Neural crest cell (in vitro differentiated cells): ENCODE measurements at regions not wholly inside any gene's neighbourhood (a gene's known extent, or its start where the extent isn't known, plus 50 kb on each side); places are given as distances from the start of the nearest gene placed in this dataset.

Source experiments
- DNase-seq: peaks from one replicate; pipeline ENCODE4 v3.0.0; 2021; ENCODE audit warnings: low read depth, mixed read lengths, low spot score
- H3K27ac Mint-ChIP-seq: one replicate; pipeline ENCODE4 v1.8.0; 2021; ENCODE audit warnings: mild to moderate bottlenecking, mixed read lengths; ENCODE audit not compliant: unreplicated experiment
- H3K27me3 Mint-ChIP-seq: 2 replicates; pipeline ENCODE4 v1.8.0; 2021; ENCODE audit warnings: low read depth, mild to moderate bottlenecking, mixed read lengths
- H3K36me3 Mint-ChIP-seq: 2 replicates; pipeline ENCODE4 v1.8.0; 2021; ENCODE audit warnings: low read depth, mild to moderate bottlenecking, mixed read lengths
- H3K4me1 Mint-ChIP-seq: 2 replicates; pipeline ENCODE4 v1.8.0; 2021; ENCODE audit warnings: mixed read lengths
- H3K4me3 Mint-ChIP-seq: one replicate; pipeline ENCODE4 v1.8.0; 2021; ENCODE audit warnings: mild to moderate bottlenecking, mixed read lengths
- H3K9me3 Mint-ChIP-seq: 2 replicates; pipeline ENCODE4 v1.8.0; 2021; ENCODE audit warnings: mixed read lengths
- TF ChIP-seq, protein P1 (sequence below): fragments of 200-600 bp; sonication (generic); conservative IDR thresholded peaks from 2 replicates; pipeline ENCODE4 v1.5.0; 2021; ENCODE audit warnings: antibody characterized with exemption, mild to moderate bottlenecking

DNA sequence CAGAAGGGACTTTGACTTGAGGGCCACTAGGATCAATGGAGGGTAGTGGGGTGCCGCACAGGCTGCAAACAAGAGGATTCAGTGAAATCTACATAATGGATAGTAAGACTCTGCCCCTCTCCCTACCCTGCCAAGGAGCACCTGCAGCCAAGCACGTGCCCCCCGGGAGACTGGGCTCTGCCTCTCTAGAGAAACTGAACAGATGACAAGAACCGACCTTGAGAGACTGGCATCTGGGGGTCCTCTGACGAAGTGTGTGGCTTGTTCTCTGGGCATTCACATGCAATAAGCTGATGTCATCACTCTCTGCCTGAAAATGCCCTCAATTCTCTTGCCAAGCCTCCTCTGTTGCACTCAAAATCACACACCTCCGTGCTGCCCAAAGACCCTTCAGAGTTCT lies 132.3 kb downstream of the FAM43A start:
- Mint-ChIP-seq H3K4me3 (no peak overlapping the region), H3K36me3 (no peaks in the 10 kb centered on the region)

DNA sequence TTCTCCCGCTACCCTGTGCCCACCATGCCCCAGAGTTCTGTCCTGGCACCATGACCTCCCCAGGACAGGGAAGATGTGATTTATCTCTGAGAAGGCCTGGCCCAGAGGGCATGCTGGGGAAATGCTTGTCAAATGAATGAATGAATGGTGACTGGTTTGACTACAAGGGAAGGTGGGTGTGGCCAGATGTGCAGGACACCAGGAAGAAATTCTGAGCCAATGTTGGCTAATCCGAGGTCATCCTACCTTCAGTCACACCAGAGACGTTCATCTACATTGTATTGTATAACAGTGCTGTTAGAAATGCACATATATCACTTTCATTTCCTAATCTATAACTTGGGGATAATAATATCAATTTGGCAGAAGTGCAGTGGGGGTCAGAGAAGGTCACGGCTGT lies 138.4 kb downstream of the FAM43A start:
- DNase-seq: no peak
- Mint-ChIP-seq H3K27me3 (peaks cover 3% of the 10 kb centered on the region), H3K36me3 (no peaks in the 10 kb centered on the region), H3K27ac (peak overlapping the region; percentile 43), H3K4me3 (no peak overlapping the region), H3K4me1 (no peaks in the 10 kb centered on the region), H3K9me3 (peaks cover 2% of the 10 kb centered on the region)
- TF ChIP-seq, protein P1, sequence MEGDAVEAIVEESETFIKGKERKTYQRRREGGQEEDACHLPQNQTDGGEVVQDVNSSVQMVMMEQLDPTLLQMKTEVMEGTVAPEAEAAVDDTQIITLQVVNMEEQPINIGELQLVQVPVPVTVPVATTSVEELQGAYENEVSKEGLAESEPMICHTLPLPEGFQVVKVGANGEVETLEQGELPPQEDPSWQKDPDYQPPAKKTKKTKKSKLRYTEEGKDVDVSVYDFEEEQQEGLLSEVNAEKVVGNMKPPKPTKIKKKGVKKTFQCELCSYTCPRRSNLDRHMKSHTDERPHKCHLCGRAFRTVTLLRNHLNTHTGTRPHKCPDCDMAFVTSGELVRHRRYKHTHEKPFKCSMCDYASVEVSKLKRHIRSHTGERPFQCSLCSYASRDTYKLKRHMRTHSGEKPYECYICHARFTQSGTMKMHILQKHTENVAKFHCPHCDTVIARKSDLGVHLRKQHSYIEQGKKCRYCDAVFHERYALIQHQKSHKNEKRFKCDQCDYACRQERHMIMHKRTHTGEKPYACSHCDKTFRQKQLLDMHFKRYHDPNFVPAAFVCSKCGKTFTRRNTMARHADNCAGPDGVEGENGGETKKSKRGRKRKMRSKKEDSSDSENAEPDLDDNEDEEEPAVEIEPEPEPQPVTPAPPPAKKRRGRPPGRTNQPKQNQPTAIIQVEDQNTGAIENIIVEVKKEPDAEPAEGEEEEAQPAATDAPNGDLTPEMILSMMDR: no peak

More for the DNA sequence above, 132.3 kb downstream of the FAM43A start:
- H3K27ac Mint-ChIP-seq: no peak overlapping the region
- H3K4me1 Mint-ChIP-seq: no peaks in the 10 kb centered on the region
- no peaks in the 10 kb centered on the region for H3K27me3 Mint-ChIP-seq
- TF ChIP-seq, protein P1: no peak
- H3K9me3 Mint-ChIP-seq: no peaks in the 10 kb centered on the region
- DNase-seq: no peak

DNA sequence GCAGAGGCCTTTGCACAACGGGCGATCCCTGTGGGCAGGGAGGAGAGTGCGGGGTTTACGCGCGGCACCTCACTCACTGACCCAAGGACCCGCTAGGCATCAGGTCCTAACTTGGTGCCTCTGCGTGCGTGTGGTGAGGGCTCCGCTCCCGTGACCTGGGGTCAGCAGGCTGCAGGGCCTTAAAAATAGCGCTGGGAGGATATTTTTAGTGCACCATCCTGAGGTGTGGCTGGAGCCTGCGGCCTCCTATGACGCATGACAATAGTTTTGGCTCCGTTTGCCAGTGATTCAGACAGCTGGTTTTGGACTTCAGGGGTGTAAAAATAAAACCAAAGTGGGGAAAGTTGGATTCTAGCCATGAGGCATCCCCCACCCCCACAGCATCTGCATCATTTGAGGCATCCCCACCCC lies 139.0 kb downstream of the FAM43A start:
- H3K27ac Mint-ChIP-seq: no peak overlapping the region
- peaks cover 2% of the 10 kb centered on the region for H3K9me3 Mint-ChIP-seq

DNA sequence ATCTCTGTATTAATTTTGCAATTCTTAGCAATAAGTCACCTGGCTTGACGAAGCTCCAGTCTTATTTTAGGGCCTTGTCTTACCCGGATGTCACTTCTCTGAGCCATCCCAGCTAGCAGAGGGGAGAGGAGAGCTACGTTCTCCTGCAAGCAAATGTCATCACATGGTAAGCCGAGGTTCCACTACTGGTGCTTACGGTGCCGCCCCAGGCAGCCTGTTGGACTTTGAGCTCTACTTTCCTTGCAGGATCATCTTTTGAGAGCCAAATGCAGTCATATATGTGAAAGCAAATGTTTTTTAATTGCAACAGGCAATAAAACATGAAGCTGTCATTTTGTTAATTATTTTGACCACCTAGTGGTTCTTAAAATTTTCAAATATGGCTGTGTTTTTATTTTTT lies 140.9 kb downstream of the FAM43A start:
- no peaks in the 10 kb centered on the region for H3K36me3 Mint-ChIP-seq
- H3K27ac Mint-ChIP-seq: no peak overlapping the region
- no peak overlapping the region for H3K4me3 Mint-ChIP-seq
- peaks cover 3% of the 10 kb centered on the region for H3K27me3 Mint-ChIP-seq
- TF ChIP-seq, protein P1: no peak
- DNase-seq: no peak
- peaks cover 12% of the 10 kb centered on the region for H3K9me3 Mint-ChIP-seq
- no peaks in the 10 kb centered on the region for H3K4me1 Mint-ChIP-seq

More for the DNA sequence above, 139.0 kb downstream of the FAM43A start:
- no peaks in the 10 kb centered on the region for H3K36me3 Mint-ChIP-seq
- TF ChIP-seq, protein P1: no peak
- no peak for DNase-seq
- H3K27me3 Mint-ChIP-seq: peaks cover 3% of the 10 kb centered on the region
- H3K4me1 Mint-ChIP-seq: no peaks in the 10 kb centered on the region
- H3K4me3 Mint-ChIP-seq: no peak overlapping the region

DNA sequence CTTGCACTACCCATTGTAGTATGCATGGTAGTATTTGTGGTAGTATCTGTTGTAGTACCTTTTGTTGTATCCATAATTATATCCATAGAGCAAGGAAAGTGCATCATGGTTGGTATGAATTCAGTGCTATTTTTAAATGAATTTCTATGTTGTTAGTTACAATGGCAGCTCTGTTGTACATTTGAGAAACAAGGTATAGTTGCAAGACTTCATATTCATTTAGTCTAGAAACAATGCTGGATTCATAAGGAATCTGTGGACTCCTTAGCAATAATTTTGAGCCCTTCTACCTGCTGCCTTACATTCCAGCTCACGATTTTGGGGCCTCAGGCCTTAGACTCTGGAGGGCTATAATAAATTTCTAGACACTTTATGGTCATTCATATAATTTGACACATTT lies 141.8 kb downstream of the FAM43A start:
- Mint-ChIP-seq H3K4me1 (no peaks in the 10 kb centered on the region), H3K36me3 (no peaks in the 10 kb centered on the region), H3K9me3 (peaks cover 12% of the 10 kb centered on the region), H3K4me3 (no peak overlapping the region), H3K27ac (no peak overlapping the region), H3K27me3 (peaks cover 3% of the 10 kb centered on the region)
- no peak for DNase-seq
- TF ChIP-seq, protein P1: no peak

- H3K4me1 Mint-ChIP-seq: no peaks in the 10 kb centered on the region
- H3K27me3 Mint-ChIP-seq: peaks cover 3% of the 10 kb centered on the region
- H3K4me3 Mint-ChIP-seq: no peak overlapping the region
- no peaks in the 10 kb centered on the region for H3K36me3 Mint-ChIP-seq
- peaks cover 12% of the 10 kb centered on the region for H3K9me3 Mint-ChIP-seq
- H3K27ac Mint-ChIP-seq: no peak overlapping the region
- DNase-seq: no peak
- TF ChIP-seq, protein P1: no peak
These were observed 142.4 kb downstream of the FAM43A start for GRCh38 chr3:194828116-194828515.
